ENCODE measurements at regions not wholly inside any gene's neighbourhood (a gene's known extent, or its start where the extent isn't known, plus 50 kb on each side); places are given as distances from the start of the nearest gene placed in this dataset.

GRCh38 chr15:31151301-31152233, 50.0 kb upstream of the TRPM1 start:
- no peak for DNase-seq (ENCODE audit: low read depth)

- DNase-seq (ENCODE audit: low read depth) = no peak
These were observed 52.0 kb upstream of the TRPM1 start for GRCh38 chr15:31153531-31153930.

- DNase-seq (ENCODE audit: low read depth) = no peak
These were observed 53.6 kb upstream of the TRPM1 start for GRCh38 chr15:31155151-31155550.

GRCh38 chr15:31156226-31156625, 54.7 kb upstream of the TRPM1 start:
- no peak for DNase-seq (ENCODE audit: low read depth)

- no peak for DNase-seq (ENCODE audit: low read depth)
These were observed 55.3 kb upstream of the TRPM1 start for GRCh38 chr15:31156808-31157207.

GRCh38 chr15:31157644-31158069, 56.1 kb upstream of the TRPM1 start:
- DNase-seq (ENCODE audit: low read depth) = no peak

GRCh38 chr15:31158858-31159569, 57.5 kb upstream of the TRPM1 start:
- no peak for DNase-seq (ENCODE audit: low read depth)

- DNase-seq (ENCODE audit: low read depth) = no peak
These were observed 58.3 kb upstream of the TRPM1 start for GRCh38 chr15:31159837-31160236.

GRCh38 chr15:31160297-31160696, 58.8 kb upstream of the TRPM1 start:
- DNase-seq (ENCODE audit: low read depth) = no peak

- DNase-seq (ENCODE audit: low read depth) = no peak
These were observed 59.4 kb upstream of the TRPM1 start for GRCh38 chr15:31160740-31161495.

GRCh38 chr15:31161951-31162350, 60.4 kb upstream of the TRPM1 start:
- DNase-seq (ENCODE audit: low read depth) = no peak

GRCh38 chr15:31162721-31163510, 61.4 kb upstream of the TRPM1 start:
- no peak for DNase-seq (ENCODE audit: low read depth)

- no peak for DNase-seq (ENCODE audit: low read depth)
These were observed 62.4 kb upstream of the TRPM1 start for GRCh38 chr15:31163769-31164572.

GRCh38 chr15:31164573-31164912, 63.0 kb upstream of the TRPM1 start:
- DNase-seq (ENCODE audit: low read depth) = no peak

- no peak for DNase-seq (ENCODE audit: low read depth)
These were observed 68.0 kb upstream of the TRPM1 start for GRCh38 chr15:31169558-31169957.

- no peak for DNase-seq (ENCODE audit: low read depth)
These were observed 70.2 kb upstream of the TRPM1 start for GRCh38 chr15:31171731-31172130.

GRCh38 chr15:31172606-31173005, 71.1 kb upstream of the TRPM1 start:
- DNase-seq (ENCODE audit: low read depth) = no peak

GRCh38 chr15:31173790-31174450, 72.4 kb upstream of the TRPM1 start:
- no peak for DNase-seq (ENCODE audit: low read depth)

GRCh38 chr15:31175484-31175883, 74.0 kb upstream of the TRPM1 start:
- no peak for DNase-seq (ENCODE audit: low read depth)

GRCh38 chr15:31177951-31178350, 76.4 kb upstream of the TRPM1 start:
- DNase-seq (ENCODE audit: low read depth) = no peak
